ENCODE measurements at regions not wholly inside any gene's neighbourhood (a gene's known extent, or its start where the extent isn't known, plus 50 kb on each side); places are given as distances from the start of the nearest gene placed in this dataset.

DNA sequence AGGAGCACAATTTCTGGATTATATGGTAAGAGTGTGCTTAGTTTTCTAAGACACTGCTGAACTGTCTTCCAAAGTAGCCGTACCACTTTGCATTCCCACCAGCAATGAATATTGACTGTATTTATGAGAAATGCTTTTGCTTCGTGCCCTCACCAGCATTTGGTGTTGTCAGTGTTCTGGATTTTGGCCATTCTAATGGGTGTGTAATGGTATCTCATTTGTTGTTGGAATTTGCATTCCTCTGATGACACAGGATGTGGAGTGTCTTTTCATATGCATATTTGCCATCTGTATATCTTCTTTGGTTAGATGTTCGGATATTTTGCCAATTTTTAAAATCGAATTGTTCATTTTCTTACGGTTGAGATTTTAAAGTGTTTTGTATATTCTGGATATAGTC is 558.5 kb upstream of the FZD8 start:
- no peak overlapping the region for H3K4me3 Mint-ChIP-seq
- H3K27ac Mint-ChIP-seq (ENCODE audit: unreplicated experiment) = peak overlapping the region; percentile 50
- TF ChIP-seq CTCF (conservative IDR thresholded peaks at IDR 0.05) = no peak
- H3K27me3 Mint-ChIP-seq (ENCODE audit: low read depth) = no peaks in the 10 kb centered on the region
- H3K4me1 Mint-ChIP-seq = no peaks in the 10 kb centered on the region
- no peak for DNase-seq (ENCODE audit: low read depth, low spot score)
- H3K9me3 Mint-ChIP-seq = peaks cover 8% of the 10 kb centered on the region
- H3K36me3 Mint-ChIP-seq (ENCODE audit: low read depth) = no peaks in the 10 kb centered on the region

- H3K36me3 Mint-ChIP-seq (ENCODE audit: low read depth) = peaks cover 6% of the 10 kb centered on the region
Measured at GRCh38 chr10:36198322-36198721, 556.2 kb upstream of the FZD8 start.

DNA sequence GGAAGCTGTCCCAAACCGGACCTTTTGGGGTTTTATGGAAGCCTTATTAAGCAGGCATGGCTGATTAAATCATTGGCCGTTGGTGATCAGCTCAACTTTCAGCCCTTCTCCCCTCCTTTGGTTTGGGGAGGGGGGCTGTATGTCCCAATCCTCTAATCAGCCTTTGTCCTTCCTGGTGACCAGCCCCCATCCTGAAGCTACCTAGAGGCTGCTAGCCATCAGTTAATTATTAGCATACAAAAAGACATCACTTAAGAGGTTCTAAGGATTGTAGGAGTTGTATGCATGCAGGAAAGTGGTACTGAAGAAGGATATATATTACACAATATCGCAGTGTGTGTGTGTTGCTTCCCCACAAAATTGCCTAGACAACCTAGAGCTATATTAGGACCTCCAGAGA is 553.3 kb upstream of the FZD8 start:
- peaks cover 13% of the 10 kb centered on the region for H3K36me3 Mint-ChIP-seq (ENCODE audit: low read depth)
- no peak for DNase-seq (ENCODE audit: low read depth, low spot score)
- H3K27ac Mint-ChIP-seq (ENCODE audit: unreplicated experiment) = no peak overlapping the region

More at GRCh38 chr10:36198322-36198721, 556.2 kb upstream of the FZD8 start:
- Mint-ChIP-seq H3K27ac (ENCODE audit: unreplicated experiment) (no peak overlapping the region), H3K4me3 (no peak overlapping the region), H3K27me3 (ENCODE audit: low read depth) (no peaks in the 10 kb centered on the region), H3K9me3 (peaks cover 12% of the 10 kb centered on the region), H3K4me1 (no peaks in the 10 kb centered on the region)
- no peak for TF ChIP-seq CTCF (conservative IDR thresholded peaks at IDR 0.05)
- no peak for DNase-seq (ENCODE audit: low read depth, low spot score)

GRCh38 chr10:36194276-36194675 is 552.2 kb upstream of the FZD8 start:
- TF ChIP-seq CTCF (conservative IDR thresholded peaks at IDR 0.05) = no peak
- DNase-seq (ENCODE audit: low read depth, low spot score) = no peak
- H3K4me3 Mint-ChIP-seq = no peak overlapping the region
- H3K27ac Mint-ChIP-seq (ENCODE audit: unreplicated experiment) = no peak overlapping the region
- no peaks in the 10 kb centered on the region for H3K27me3 Mint-ChIP-seq (ENCODE audit: low read depth)
- H3K4me1 Mint-ChIP-seq = no peaks in the 10 kb centered on the region
- peaks cover 29% of the 10 kb centered on the region for H3K9me3 Mint-ChIP-seq
- H3K36me3 Mint-ChIP-seq (ENCODE audit: low read depth) = peaks cover 16% of the 10 kb centered on the region

More for the DNA sequence above, 553.3 kb upstream of the FZD8 start:
- peaks cover 25% of the 10 kb centered on the region for H3K9me3 Mint-ChIP-seq
- no peak overlapping the region for H3K4me3 Mint-ChIP-seq
- TF ChIP-seq CTCF (conservative IDR thresholded peaks at IDR 0.05) = no peak
- no peaks in the 10 kb centered on the region for H3K4me1 Mint-ChIP-seq
- H3K27me3 Mint-ChIP-seq (ENCODE audit: low read depth) = no peaks in the 10 kb centered on the region

DNA sequence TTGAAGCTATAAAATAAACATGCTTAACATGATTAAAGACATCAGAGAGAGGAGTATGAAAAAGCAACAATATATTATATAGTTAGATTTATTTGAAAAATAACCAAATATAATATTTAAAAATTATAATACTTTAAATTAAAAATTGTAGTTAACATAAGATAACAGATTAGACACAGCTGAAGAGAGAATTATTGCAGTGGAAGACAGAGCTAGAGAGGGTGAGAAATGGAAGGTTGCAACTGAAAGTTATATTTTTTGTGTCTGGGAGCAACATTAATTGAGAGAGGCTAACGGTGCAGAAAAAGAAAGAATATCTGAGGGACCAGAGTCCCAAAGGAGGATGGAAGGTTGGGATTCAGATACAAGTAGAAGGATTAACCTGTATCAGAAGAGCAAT is 548.9 kb upstream of the FZD8 start:
- Mint-ChIP-seq H3K9me3 (peaks cover 21% of the 10 kb centered on the region), H3K27me3 (ENCODE audit: low read depth) (no peaks in the 10 kb centered on the region), H3K36me3 (ENCODE audit: low read depth) (peaks cover 16% of the 10 kb centered on the region), H3K27ac (ENCODE audit: unreplicated experiment) (no peak overlapping the region), H3K4me3 (no peak overlapping the region), H3K4me1 (no peaks in the 10 kb centered on the region)
- TF ChIP-seq CTCF (conservative IDR thresholded peaks at IDR 0.05) = no peak
- DNase-seq (ENCODE audit: low read depth, low spot score) = no peak

GRCh38 chr10:36188461-36188860 is 546.4 kb upstream of the FZD8 start:
- Mint-ChIP-seq H3K9me3 (peaks cover 17% of the 10 kb centered on the region), H3K27ac (ENCODE audit: unreplicated experiment) (no peak overlapping the region), H3K4me3 (no peak overlapping the region), H3K36me3 (ENCODE audit: low read depth) (peaks cover 10% of the 10 kb centered on the region), H3K27me3 (ENCODE audit: low read depth) (no peaks in the 10 kb centered on the region), H3K4me1 (no peaks in the 10 kb centered on the region)
- no peak for TF ChIP-seq CTCF (conservative IDR thresholded peaks at IDR 0.05)
- DNase-seq (ENCODE audit: low read depth, low spot score) = no peak

All from neural crest cell (in vitro differentiated cells).